ENCODE measurements at regions not wholly inside any gene's neighbourhood (a gene's known extent, or its start where the extent isn't known, plus 50 kb on each side); places are given as distances from the start of the nearest gene placed in this dataset.

GRCh38 chr3:82186017-82186416, 424.6 kb upstream of the GBE1 start:
- no peak for ATAC-seq
- 49% methylated on average over 7 of the region's 7 CpGs for WGBS (ENCODE audit: missing lambda C conversion rate)
- H3K4me3 ChIP-seq, result no peak overlapping the region
- POLR2A ChIA-PET, result no interaction called here
- FAIRE-seq, result no peak
- H3K9me3 ChIP-seq, result no peaks in the 10 kb centered on the region
- no peaks in the 10 kb centered on the region for H3K4me1 ChIP-seq
- H3K4me2 ChIP-seq, result no peak overlapping the region
- H3K27ac ChIP-seq, result no peak overlapping the region
- no peak for DNase-seq (ENCODE audit: low read depth in 1 of 2, low spot score in 1 of 2)
- TF ChIP-seq EHMT2 (IDR thresholded peaks at IDR 0.05; ENCODE audit: low read depth), result no peak
- no peak for TF ChIP-seq TP53 (CRISPR knock-in tag; IDR thresholded peaks at IDR 0.05)
- no peak for TF ChIP-seq RAD21 (conservative IDR thresholded peaks at IDR 0.05 in 1 of 2, IDR thresholded peaks at IDR 0.05 in 1 of 2)
- TF ChIP-seq MYC (IDR thresholded peaks at IDR 0.05; ENCODE audit: borderline replicate concordance, low read length), result no peak
- no peak for TF ChIP-seq CHD4 (IDR thresholded peaks at IDR 0.05; ENCODE audit: borderline replicate concordance)
- no peak for TF ChIP-seq SMC3 (IDR thresholded peaks at IDR 0.05)
- no peak for TF ChIP-seq PHF8 (IDR thresholded peaks at IDR 0.05; ENCODE audit: borderline replicate concordance, low read depth)
- no peak for TF ChIP-seq CHD2 (IDR thresholded peaks at IDR 0.05; ENCODE audit: low read length, partially characterized antibody)
- no peak for TF ChIP-seq FOSL2 (IDR thresholded peaks at IDR 0.05)
- no peak for TF ChIP-seq FOSL2 (CRISPR knock-in tag; IDR thresholded peaks at IDR 0.05)
- no peak for TF ChIP-seq HMGXB4 (CRISPR knock-in tag; IDR thresholded peaks at IDR 0.05; ENCODE audit: borderline replicate concordance)
- no peak for TF ChIP-seq RNF2 (IDR thresholded peaks at IDR 0.05; ENCODE audit: borderline replicate concordance, low read depth)
- no peak for TF ChIP-seq USF2 (IDR thresholded peaks at IDR 0.05)
- TF ChIP-seq ELK1 (IDR thresholded peaks at IDR 0.05; ENCODE audit: low read depth, low read length), result no peak
- CTCF ChIA-PET, result no interaction called here

- DNase-seq (ENCODE audit: low read depth in 1 of 2, low spot score in 1 of 2), result no peak
- Histone ChIP-seq H3K4me3 (no peak overlapping the region), H3K27ac (no peak overlapping the region), H3K4me1 (no peaks in the 10 kb centered on the region), H3K4me2 (no peak overlapping the region), H3K9me3 (no peaks in the 10 kb centered on the region)
- ATAC-seq, result no peak
- FAIRE-seq, result no peak
- TF ChIP-seq RARB (CRISPR knock-in tag; IDR thresholded peaks at IDR 0.05), result no peak
- no peak for TF ChIP-seq EP300 (IDR thresholded peaks at IDR 0.05)
- no peak for TF ChIP-seq ZNF302 (CRISPR knock-in tag; IDR thresholded peaks at IDR 0.05)
- TF ChIP-seq FOSB (CRISPR knock-in tag; IDR thresholded peaks at IDR 0.05), result no peak
- no peak for TF ChIP-seq ESRRA (IDR thresholded peaks at IDR 0.05; ENCODE audit: borderline replicate concordance, low read length)
- TF ChIP-seq USF2 (IDR thresholded peaks at IDR 0.05), result no peak
- TF ChIP-seq FOXS1 (CRISPR knock-in tag; IDR thresholded peaks at IDR 0.05), result no peak
- no peak for TF ChIP-seq CTCF (IDR thresholded peaks at IDR 0.05)
- no peak for TF ChIP-seq CHD4 (IDR thresholded peaks at IDR 0.05; ENCODE audit: borderline replicate concordance)
- TF ChIP-seq ZC3H11A (IDR thresholded peaks at IDR 0.05), result no peak
- TF ChIP-seq HDAC2 (IDR thresholded peaks at IDR 0.05), result no peak
- no peak for TF ChIP-seq HOXB5 (CRISPR knock-in tag; IDR thresholded peaks at IDR 0.05)
- TF ChIP-seq ZSCAN20 (CRISPR knock-in tag; IDR thresholded peaks at IDR 0.05), result no peak
- TF ChIP-seq ATOH8 (CRISPR knock-in tag; IDR thresholded peaks at IDR 0.05; ENCODE audit: low read depth), result no peak
- no peak for TF ChIP-seq RFX5 (IDR thresholded peaks at IDR 0.05)
- ChIA-PET POLR2A (no interaction called here), CTCF (no interaction called here)
- WGBS (ENCODE audit: missing lambda C conversion rate), result 16% methylated on average over 3 of the region's 3 CpGs
Measured at GRCh38 chr3:82179291-82179690, 417.8 kb upstream of the GBE1 start.
